Liver (tissue), 8 donors: ENCODE measurements at regions not wholly inside any gene's neighbourhood (a gene's known extent, or its start where the extent isn't known, plus 50 kb on each side); places are given as distances from the start of the nearest gene placed in this dataset.

Experiments
- DNase-seq: peaks from one replicate; pipeline ENCODE4 v3.0.0-alpha.2; 2017; ENCODE audit warnings: low spot score
- H3K27ac ChIP-seq, 2 donors: one replicate each; pipeline ENCODE4 v1.7.0; 2013; ENCODE audit warnings: inconsistent platforms in 2 of 2, low read length in 2 of 2, control low read depth in 1 of 2, low read depth in 1 of 2, mild to moderate bottlenecking in 1 of 2
- H3K27me3 ChIP-seq, 4 donors: one replicate each; pipeline versions ENCODE4 v1.6.1 to v1.7.0; 2013; ENCODE audit warnings: low read length in 3 of 4, inconsistent platforms in 1 of 4, mild to moderate bottlenecking in 1 of 4, moderate library complexity in 1 of 4; ENCODE audit not compliant: control insufficient read depth in 4 of 4, insufficient read depth in 4 of 4
- H3K36me3 ChIP-seq, 4 donors: one replicate each; pipeline versions ENCODE4 v1.6.1 to v1.7.0; 2013; ENCODE audit warnings: low read length in 3 of 4, mild to moderate bottlenecking in 3 of 4, low read depth in 1 of 4, moderate library complexity in 1 of 4; ENCODE audit not compliant: control insufficient read depth in 4 of 4, insufficient read depth in 3 of 4
- H3K4me1 ChIP-seq, 4 donors: one replicate each; pipeline versions ENCODE4 v1.6.1 to v1.7.0; 2013; ENCODE audit warnings: low read length in 3 of 4, mild to moderate bottlenecking in 3 of 4, moderate library complexity in 1 of 4; ENCODE audit not compliant: control insufficient read depth in 4 of 4, insufficient read depth in 4 of 4
- H3K4me3 ChIP-seq, 3 donors: one replicate each; pipeline versions ENCODE4 v1.6.1 to v1.7.0; 2013; ENCODE audit warnings: low read length in 3 of 3, control low read depth in 1 of 3, low read depth in 1 of 3, mild to moderate bottlenecking in 1 of 3
- H3K9ac ChIP-seq, 2 donors: one replicate each; pipeline ENCODE4 v1.7.0; 2013; ENCODE audit warnings: low read length in 2 of 2, mild to moderate bottlenecking in 2 of 2, moderate library complexity in 2 of 2, control low read depth in 1 of 2, low read depth in 1 of 2
- H3K9me3 ChIP-seq, 4 donors: one replicate each; pipeline versions ENCODE4 v1.6.1 to v1.7.0; 2013; ENCODE audit warnings: low read length in 3 of 4; ENCODE audit not compliant: control insufficient read depth in 4 of 4
- CTCF ChIP-seq: fragments of 150-350 bp; IDR thresholded peaks from 2 replicates; pipeline ENCODE4 v1.5.1; 2017; ENCODE audit warnings: improper control_type of control experiment, low read depth, low read length; ENCODE audit not compliant: missing input control
- FOXA1 ChIP-seq: IDR thresholded peaks from 2 replicates; pipeline ENCODE4 v1.6.1; 2016; ENCODE audit warnings: antibody characterized with exemption
- FOXA2 ChIP-seq: IDR thresholded peaks from 2 replicates; pipeline ENCODE4 v1.6.1; 2016; ENCODE audit warnings: antibody characterized with exemption
- GABPA ChIP-seq, 2 donors: IDR thresholded peaks in 1 of 2; conservative IDR thresholded peaks in 1 of 2; 2 replicates each; pipeline ENCODE4 v1.6.1; 2016; ENCODE audit warnings: antibody characterized with exemption in 2 of 2, mild to moderate bottlenecking in 1 of 2, moderate library complexity in 1 of 2
- HNF4A ChIP-seq, 2 donors: conservative IDR thresholded peaks; 2 replicates each; pipeline ENCODE4 v1.6.1; 2016; ENCODE audit warnings: antibody characterized with exemption in 2 of 2, mild to moderate bottlenecking in 2 of 2
- HNF4G ChIP-seq: IDR thresholded peaks from 2 replicates; pipeline ENCODE4 v1.6.1; 2016; ENCODE audit warnings: antibody characterized with exemption
- JUND ChIP-seq, 2 donors: IDR thresholded peaks; 2 replicates each; pipeline ENCODE4 v1.6.1; 2016; ENCODE audit warnings: antibody characterized with exemption in 2 of 2
- MAX ChIP-seq: IDR thresholded peaks from 2 replicates; pipeline ENCODE4 v1.6.1; 2016; ENCODE audit warnings: antibody characterized with exemption
- NR2F2 ChIP-seq: IDR thresholded peaks from 2 replicates; pipeline ENCODE4 v1.6.1; 2016; ENCODE audit warnings: antibody characterized with exemption
- RAD21 ChIP-seq, 2 donors: IDR thresholded peaks; 2 replicates each; pipeline ENCODE4 v1.6.1; 2016; ENCODE audit warnings: antibody characterized with exemption in 2 of 2, mild to moderate bottlenecking in 2 of 2
- RXRA ChIP-seq, 2 donors: IDR thresholded peaks; 2 replicates each; pipeline ENCODE4 v1.6.1; 2017 to 2018; ENCODE audit warnings: antibody characterized with exemption in 2 of 2, mild to moderate bottlenecking in 1 of 2
- SP1 ChIP-seq: IDR thresholded peaks from 2 replicates; pipeline ENCODE4 v1.6.1; 2018; ENCODE audit warnings: antibody characterized with exemption, mild to moderate bottlenecking
- TAF1 ChIP-seq: conservative IDR thresholded peaks from 2 replicates; pipeline ENCODE4 v1.6.1; 2016; ENCODE audit warnings: antibody characterized with exemption, mild to moderate bottlenecking
- YY1 ChIP-seq: IDR thresholded peaks from 2 replicates; pipeline ENCODE4 v1.6.1; 2016; ENCODE audit warnings: antibody characterized with exemption, mild to moderate bottlenecking
- WGBS: extraction: QIAGEN DNeasy Blood & Tissue Kit; methylation state at CpG from one replicate; pipeline ENCODE4 v1.1.7; 2013; 5-methylcytosine and 5-hydroxymethylcytosine counted together
- TF ChIP-seq, protein P1 (sequence below): IDR thresholded peaks from 2 replicates; pipeline ENCODE4 v1.6.1; 2016; ENCODE audit warnings: antibody characterized with exemption, mild to moderate bottlenecking
- donor health status: healthy.
- donor health status: healthy.
- donor health status: healthy.
- donor health status: healthy.
- donor health status: healthy.

DNA sequence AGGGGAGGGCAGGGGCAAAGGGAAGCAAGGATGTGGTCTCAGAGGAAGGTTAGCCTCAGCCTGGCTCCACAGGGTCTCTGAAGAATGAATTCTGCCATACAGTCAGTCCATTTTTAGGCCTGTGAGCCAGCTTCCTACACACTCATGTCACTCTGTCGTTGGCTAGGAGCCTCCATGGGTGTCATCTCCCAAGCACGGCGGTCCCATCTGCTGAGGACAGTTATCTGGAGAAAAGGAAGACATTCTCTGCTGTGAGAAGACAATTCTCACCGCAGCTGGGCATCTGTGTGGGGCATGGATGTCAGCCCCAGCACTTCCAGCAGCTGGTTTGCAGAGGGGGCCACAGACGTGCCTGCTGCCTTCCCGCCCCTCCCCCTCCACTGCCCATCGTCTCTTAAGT lies 167.6 kb downstream of the LINC00237 start:
- DNase-seq: no peak

GRCh38 chr20:20938131-20938530 lies 168.0 kb downstream of the LINC00237 start:
- WGBS: 90% methylated on average over 7 of the region's 7 CpGs
- H3K36me3 ChIP-seq: no peaks in the 10 kb centered on the region
- H3K4me3 ChIP-seq: no peak overlapping the region
- DNase-seq: no peak
- peaks cover 0 to 3% (median 0%) of the 10 kb centered on the region in 4 donors for H3K27me3 ChIP-seq
- TF ChIP-seq NR2F2: no peak
- no peak for TF ChIP-seq FOXA2
- TF ChIP-seq JUND (IDR thresholded peaks at IDR 0.05): no peak
- no peak for TF ChIP-seq TAF1
- TF ChIP-seq SP1: no peak
- TF ChIP-seq GABPA (IDR thresholded peaks at IDR 0.05 in 1 of 2, conservative IDR thresholded peaks at IDR 0.05 in 1 of 2): no peak
- TF ChIP-seq RAD21 (IDR thresholded peaks at IDR 0.05): no peak
- TF ChIP-seq CTCF: no peak
- TF ChIP-seq, protein P1, sequence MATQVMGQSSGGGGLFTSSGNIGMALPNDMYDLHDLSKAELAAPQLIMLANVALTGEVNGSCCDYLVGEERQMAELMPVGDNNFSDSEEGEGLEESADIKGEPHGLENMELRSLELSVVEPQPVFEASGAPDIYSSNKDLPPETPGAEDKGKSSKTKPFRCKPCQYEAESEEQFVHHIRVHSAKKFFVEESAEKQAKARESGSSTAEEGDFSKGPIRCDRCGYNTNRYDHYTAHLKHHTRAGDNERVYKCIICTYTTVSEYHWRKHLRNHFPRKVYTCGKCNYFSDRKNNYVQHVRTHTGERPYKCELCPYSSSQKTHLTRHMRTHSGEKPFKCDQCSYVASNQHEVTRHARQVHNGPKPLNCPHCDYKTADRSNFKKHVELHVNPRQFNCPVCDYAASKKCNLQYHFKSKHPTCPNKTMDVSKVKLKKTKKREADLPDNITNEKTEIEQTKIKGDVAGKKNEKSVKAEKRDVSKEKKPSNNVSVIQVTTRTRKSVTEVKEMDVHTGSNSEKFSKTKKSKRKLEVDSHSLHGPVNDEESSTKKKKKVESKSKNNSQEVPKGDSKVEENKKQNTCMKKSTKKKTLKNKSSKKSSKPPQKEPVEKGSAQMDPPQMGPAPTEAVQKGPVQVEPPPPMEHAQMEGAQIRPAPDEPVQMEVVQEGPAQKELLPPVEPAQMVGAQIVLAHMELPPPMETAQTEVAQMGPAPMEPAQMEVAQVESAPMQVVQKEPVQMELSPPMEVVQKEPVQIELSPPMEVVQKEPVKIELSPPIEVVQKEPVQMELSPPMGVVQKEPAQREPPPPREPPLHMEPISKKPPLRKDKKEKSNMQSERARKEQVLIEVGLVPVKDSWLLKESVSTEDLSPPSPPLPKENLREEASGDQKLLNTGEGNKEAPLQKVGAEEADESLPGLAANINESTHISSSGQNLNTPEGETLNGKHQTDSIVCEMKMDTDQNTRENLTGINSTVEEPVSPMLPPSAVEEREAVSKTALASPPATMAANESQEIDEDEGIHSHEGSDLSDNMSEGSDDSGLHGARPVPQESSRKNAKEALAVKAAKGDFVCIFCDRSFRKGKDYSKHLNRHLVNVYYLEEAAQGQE: no peak
- TF ChIP-seq YY1: no peak
- TF ChIP-seq HNF4A (conservative IDR thresholded peaks at IDR 0.05): no peak
- H3K4me1 ChIP-seq: no peaks in the 10 kb centered on the region
- H3K27ac ChIP-seq: no peak overlapping the region
- H3K9me3 ChIP-seq: no peaks in the 10 kb centered on the region
- H3K9ac ChIP-seq: no peak overlapping the region

More for the DNA sequence above, 167.6 kb downstream of the LINC00237 start:
- WGBS: 58% methylated on average over 7 of the region's 7 CpGs
- Histone ChIP-seq H3K36me3 (no peaks in the 10 kb centered on the region), H3K4me3 (no peak overlapping the region), H3K27me3 (peaks cover 0 to 3% (median 0%) of the 10 kb centered on the region in 4 donors), H3K4me1 (no peaks in the 10 kb centered on the region), H3K9ac (no peak overlapping the region), H3K27ac (no peak overlapping the region), H3K9me3 (no peaks in the 10 kb centered on the region)
- TF ChIP-seq, protein P1: no peak
- TF ChIP-seq NR2F2 (no peak), HNF4A (conservative IDR thresholded peaks at IDR 0.05) (no peak), HNF4G (no peak), SP1 (no peak), FOXA1 (no peak), RXRA (IDR thresholded peaks at IDR 0.05) (no peak), MAX (no peak), GABPA (IDR thresholded peaks at IDR 0.05 in 1 of 2, conservative IDR thresholded peaks at IDR 0.05 in 1 of 2) (no peak), YY1 (no peak), FOXA2 (no peak)
